SW 1271 (cell line): ENCODE measurements at regions not wholly inside any gene's neighbourhood (a gene's known extent, or its start where the extent isn't known, plus 50 kb on each side); places are given as distances from the start of the nearest gene placed in this dataset.

Experiments used
- DNase-seq, 2 experiments: peaks; one replicate each; lab custom pipeline; 2025; lab: John Stamatoyannopoulos, UW

DNA sequence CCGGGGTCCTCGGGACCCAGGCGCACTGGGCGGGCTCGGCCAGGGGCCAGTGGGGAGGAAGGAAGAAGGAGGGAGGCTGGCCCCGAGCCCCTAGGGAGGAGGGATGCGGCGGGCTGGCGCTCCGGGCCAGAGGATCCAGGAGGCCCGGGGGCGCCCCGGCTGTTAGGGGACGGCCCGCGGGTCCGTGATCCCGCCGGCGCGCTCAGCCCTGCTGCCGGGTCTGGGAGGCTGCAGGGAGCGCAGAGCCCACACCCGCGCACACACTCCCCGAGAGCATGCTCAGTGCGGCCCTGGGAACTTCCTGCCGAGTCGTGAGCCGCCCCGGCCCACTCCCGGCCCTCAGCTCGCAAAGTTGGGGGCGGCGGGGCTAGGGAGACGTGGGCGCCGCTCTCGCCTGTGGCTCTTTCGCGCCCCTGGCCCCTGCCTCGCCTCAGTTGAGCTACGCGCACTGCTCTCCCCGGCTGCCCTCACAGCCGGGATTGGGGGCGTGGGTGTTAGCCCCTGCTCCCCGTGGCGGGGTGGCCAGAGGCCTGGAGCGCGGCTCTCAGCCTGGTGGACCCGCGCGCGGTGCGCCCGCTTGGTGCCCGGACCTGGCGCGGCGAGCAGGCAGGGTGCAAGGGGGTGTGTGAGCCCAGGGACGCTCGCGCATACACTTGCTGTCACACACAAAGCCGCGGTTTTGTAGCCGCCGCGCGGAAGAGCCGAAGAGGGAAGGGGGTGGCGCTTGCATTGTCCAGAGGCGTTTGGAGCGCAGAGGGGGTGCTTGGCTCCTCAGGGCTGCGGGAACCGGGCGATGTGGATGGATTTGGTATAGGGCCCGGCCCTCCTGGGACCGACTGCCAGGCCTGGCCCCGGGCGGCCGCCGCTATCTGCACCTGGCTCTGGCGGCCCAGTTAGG lies 132.9 kb upstream of the MGAT5 start:
- peak; percentile 12 to 30 for DNase-seq

DNA sequence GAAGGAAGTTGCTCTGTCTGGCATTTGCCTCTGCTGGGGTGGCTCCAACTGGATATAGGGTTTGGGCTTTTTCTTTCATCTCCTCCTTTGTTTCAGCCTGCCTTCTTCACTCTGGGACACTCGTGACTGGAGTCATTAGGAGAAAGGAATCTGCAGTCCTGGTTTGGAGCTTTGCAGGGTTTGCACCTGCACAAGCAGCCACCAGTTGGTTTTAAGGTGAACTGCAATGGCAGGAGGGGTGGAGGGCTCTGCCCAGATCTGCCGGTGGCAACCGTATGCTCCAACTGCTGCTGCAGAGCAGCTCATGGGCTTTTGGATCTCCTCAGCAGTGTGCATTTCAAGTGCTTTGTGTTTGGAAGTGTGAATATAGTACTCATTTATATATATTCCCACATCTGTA lies 131.3 kb upstream of the MGAT5 start:
- no peak for DNase-seq

DNA sequence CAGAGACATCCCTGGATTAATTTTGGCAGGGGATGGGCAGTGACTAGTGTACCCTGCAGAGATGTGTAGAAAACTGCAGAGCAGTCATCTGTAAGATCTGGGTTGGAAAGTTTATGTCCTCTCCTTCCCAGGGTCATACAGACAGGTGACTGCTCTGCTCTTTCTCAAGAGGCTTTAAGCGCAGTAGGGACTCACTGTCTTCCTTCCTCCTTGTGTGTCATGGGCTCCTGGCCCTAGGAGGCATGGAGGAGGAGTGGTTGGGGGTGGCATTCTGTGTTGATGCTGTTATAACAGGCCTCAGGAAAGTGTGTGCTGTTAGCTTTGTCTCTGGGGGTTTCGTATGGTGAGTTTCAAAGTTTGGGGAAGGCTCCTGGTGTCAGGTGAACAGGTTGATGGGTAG lies 130.5 kb upstream of the MGAT5 start:
- no peak for DNase-seq

DNA sequence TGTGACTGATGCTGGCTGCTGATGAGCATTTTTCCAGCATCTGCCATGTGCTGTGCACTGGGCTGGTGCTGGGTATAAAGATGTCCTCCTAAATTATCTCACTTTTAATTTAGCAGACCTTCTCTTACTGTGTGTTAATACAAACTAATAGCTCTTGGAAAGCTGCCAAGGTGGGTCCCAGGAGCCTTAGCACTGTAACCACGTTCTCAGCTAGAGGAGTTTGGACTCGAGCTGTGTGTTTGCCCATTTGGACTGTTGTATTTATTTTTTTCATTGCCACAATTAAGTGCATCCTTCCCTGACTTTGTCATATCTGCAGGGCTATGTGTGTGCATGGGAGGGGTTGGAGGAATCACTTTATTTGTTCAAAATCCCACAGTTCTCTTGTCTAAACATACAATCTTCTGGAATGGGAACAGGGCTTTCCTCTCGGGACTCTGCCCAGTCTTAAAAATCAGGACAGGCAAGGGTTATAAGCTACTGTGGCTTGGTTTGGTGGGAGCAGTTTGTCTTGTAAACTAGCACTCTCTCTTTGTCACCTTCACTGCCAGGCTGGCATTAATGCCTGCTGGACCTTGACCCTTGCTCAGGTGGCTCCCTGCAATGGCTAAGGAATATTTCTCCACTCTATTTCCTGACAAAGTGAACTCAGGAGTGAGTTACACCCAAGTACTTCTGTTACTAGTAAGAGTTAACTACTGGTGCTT lies 129.7 kb upstream of the MGAT5 start:
- no peak for DNase-seq

DNA sequence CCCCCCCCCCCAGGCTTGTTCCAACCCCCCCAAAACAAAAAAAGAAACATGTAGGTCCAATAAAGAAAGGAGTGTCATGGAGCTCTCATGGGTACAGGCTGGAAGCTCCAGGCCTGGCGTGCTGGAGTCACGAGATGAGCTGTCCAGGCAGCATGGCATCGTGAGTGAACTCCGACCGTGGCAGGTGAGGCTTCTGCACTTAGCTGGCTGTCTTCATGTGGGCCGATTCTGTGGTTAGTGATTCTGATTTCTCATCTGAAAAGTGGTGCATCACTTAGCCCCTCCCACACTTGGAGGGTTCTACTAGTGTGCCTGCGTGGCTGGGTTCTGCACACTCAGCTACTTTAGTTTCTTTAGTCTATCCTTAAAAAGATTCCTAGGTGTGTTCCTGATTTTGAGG lies 126.4 kb upstream of the MGAT5 start:
- no peak for DNase-seq

DNA sequence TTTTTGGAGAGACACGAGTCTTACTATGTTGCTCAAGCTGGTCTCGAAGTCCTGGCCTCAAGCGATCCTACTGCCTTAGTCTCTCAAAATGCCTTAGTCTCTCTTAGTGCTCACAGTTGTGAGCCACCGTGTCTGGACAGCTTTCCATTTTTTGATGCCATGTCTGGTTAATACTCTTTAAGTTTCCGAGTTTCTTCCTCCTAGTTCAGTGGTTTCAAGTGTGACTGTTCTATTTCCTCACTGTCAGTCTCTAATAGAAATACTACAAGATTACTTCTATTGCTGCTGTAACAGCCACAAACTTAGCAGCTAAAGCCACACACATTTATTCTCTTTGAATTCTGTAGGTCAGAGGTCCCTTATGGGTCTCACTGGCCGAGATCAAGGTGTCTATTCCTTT lies 125.1 kb upstream of the MGAT5 start:
- no peak for DNase-seq

DNA sequence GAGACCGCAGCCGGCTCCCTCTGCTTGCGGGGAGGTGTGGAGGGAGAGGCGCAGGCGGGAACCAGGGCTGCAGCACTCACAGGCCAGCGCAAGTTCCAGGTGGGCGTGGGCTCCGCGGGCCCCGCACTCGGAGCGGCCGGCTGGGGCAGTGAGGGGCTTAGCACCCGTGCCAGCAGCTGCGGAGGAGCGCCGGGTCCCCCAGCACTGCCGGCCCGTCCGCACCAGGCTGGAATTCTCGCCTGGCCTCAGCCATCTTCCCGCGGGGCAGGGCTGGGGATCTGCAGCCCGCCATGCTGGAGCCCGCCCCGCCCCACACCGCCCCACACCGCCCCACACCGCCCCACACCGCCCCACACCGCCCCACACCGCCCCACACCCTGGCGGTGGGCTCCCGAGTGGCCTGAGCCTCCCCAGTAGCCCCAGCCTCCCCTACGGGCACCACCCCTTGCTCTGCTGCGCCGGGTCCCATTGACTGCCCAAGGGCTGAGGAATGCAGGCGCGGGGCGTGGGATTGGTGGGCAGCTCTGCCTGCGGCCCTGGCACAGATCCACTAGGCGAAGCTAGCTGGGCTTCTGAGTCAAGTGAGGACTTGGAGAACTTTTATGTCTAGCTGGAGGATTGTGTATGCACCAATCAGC lies 123.9 kb upstream of the MGAT5 start:
- DNase-seq, result no peak

DNA sequence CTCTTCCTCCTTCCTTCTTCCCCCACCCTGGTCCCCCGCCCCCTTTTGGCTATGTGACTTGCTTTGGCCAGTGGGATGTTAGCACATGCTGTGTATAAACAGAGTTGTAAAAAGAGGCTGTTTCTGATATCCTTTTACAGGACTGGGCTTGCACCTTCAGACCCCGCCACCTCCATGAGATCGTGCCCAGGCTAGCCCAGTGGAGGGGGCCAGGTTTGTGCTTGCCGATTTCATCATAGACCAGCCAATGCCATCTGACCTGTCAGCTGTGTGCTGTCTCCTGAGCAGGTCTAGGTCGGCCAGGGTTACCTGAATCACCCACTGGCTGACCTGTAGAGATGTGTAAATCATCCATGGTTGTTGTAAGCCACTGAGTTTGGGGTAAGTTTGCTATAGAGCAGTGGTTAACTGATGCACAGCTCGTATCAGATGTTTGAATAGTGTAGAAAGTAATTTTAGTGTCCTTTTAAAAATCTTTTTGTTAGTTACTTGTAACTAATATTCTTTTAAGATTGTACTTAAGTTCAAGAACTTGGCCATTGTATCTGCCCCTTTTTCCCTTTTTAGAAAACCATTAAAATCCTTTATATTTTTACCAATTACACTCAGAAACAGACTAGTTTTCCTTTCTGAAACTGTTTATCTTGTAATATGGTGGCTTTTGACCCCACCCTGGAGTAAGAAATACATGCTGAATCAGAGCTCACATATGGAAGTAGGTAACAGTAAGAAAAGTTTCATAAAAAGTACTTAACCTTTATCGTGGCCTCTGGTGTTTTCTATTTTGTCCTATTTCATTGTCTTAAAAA lies 122.0 kb upstream of the MGAT5 start:
- no peak for DNase-seq

DNA sequence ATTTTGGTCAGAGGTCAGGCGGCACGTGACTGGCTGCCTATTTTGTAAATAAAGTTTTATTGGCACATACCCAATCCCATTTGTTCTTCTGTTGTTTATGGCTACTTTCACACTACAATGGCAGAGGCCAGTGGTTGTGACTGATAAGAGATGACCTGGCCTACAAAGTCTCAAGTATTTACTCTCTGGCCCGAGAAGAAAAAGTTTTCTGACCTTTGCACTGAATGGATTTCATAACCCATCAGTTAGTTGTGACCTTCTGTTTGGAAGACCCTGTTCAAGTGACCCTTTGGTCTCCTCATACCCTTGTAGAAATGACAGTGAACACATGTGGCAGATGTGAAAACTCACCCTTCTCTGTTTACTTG lies 121.4 kb upstream of the MGAT5 start:
- DNase-seq, result no peak

DNA sequence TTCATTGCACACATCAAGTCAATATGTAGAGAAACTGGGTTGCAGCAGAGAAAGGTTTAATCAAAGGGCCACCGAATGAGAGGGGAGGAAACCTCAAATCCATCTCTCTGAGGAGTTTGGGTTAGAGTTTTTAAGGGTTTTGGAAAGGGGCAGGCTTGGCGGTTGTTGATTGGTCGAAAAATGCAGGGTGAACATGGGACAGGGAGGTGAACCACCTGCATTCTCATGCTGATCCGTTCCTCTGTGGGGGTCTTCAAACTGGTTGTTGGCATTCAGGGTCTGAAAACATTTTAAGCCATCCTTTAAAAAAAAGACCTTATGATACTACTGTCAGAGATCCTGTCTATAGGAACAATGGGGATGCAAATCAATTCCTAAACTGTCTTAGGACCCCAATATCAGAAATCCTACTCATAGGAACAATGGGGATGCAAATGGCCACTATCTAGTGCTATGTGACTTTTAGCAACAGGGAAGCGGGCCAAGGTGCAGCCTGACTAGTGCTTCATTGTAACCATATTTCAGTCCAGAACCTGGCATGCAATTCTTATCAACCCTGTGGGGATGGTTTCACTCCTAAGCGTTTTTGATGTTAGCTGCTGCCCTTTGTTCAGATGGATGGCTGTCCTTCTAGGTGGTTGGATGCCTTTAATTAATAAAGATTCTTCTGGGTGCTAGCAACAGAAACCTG lies 120.1 kb upstream of the MGAT5 start:
- no peak for DNase-seq

DNA sequence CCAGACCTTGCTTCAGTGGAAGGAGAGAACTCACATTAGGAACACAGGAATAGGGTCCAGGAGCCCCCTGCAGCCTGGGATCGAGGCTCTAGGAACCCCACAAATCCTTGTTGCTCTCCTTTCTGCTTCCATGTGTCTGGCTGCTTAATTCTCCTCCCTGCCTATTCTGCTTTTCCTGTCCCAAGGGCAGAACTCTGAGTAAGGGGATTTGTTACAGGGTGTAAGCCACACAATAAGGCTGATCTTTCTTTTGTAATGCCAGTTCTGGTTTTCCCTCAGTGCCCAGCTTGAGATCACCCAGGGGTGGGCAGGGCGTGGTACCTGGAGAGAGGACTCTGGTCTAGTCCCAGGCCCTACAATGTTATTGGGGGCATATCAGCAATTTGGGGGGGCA lies 119.6 kb upstream of the MGAT5 start:
- DNase-seq, result no peak

DNA sequence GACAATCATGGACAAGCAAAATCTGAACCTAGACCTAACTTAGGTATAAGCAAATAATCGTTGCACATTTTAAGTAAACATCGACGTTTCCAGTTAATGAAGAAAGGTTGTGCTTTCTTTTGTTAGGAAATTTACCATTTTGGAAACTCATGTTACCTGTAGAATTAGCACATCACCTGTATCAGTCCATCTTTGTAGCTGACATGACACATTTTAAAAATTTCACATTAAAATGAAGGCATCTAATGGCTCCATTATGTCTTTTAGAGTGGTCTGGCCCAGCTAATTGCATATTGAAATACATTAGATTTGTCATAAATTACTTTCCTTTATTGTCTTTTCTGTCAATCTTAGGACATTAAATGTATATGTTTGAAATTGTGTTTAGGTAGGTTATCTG lies 119.0 kb upstream of the MGAT5 start:
- DNase-seq, result no peak

DNA sequence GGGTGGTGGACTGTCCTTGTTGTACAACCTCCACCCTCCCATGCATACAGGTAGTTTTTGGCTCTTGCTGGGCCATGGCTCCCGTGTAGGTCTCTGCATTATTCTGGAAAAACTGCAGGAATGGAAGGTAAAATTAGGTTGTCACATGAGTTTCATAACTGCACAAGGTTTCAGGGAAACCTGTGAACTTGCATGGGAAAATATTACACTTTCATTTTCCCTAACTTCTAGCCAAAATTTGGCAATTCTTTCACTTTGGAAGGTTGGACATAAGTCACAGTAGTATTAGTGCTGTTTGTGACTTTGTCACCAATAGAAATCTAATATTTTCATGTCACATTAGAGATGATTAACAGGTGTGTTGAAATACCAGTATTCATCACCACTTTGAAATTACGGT lies 118.1 kb upstream of the MGAT5 start:
- no peak for DNase-seq

DNA sequence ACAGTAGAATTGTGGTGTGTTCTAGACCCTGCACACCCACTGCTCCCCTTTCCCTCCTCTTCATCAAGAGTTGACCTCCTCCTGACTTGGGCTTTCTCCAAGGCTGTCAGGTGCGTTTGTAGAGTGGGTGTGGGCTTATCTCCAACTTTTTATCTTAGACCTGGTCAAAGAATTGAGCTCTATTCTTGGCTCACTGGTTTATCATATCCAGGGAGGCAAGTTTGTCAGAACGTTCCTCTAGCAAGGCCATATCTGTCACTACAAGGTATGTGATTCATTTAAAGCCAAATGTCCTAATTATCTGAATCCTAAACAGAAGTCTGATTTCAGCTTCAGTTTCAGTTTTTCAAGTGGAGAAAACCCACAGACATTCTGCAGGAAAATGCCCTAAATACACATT lies 117.1 kb upstream of the MGAT5 start:
- DNase-seq, result no peak

DNA sequence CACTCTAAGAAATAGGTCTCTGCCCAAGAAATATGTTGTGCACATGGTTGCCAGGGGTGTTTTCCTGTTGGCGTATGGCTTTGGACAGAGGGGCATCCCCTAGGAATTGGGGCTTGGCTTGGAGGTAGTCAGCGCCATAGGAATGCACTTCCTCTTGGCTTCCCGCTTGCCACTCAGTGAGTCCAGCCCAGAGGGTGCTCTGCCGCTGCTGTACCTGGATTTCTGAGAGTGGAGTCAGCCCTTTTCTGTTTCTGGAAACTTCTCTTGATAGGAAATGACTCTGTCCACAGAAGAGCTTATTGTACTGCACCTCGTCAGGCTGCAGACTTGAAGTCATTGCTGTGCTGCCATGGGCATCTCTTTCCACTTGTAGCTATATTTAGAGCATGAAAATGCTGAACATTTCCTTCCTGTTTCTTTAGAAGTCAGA lies 116.7 kb upstream of the MGAT5 start:
- peak; percentile 87 to 91 for DNase-seq

DNA sequence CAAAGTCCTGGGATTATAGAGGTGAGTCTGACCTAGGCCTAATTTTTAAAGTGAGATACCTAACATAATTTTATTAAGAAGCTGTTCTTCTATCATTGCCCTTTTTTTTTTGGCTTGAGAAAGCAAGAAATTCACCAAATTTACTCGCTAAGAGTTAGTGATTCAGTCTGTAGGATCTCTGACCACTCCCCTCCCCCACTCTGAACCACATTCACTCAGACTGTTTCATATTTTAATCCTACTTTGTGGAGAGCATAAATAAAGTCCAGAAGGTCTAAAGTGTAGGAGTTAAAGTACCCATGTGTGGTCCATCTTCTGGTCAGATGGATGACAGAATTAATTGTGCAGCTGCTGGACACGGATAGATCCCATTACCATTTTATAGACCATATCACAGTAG lies 115.8 kb upstream of the MGAT5 start:
- no peak for DNase-seq

DNA sequence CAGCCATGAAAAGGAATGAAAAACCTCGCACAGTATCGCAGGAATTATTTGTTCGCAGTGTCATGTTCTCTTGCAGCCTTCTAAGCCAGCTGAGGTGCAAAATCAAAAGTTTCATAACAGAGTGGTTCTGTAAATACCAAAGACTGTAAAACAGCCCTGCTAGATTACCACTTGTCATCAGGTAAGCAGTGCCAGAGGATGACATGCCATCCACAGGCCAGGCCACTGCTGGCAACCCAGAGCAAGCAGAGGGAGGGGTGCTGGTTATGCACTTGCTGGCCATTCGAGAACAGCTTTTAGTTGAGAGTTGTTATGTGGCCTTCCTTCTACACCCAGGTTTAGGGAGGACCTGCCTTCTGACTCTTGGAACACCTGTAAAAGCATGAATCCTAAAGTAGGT lies 114.3 kb upstream of the MGAT5 start:
- DNase-seq, result no peak

DNA sequence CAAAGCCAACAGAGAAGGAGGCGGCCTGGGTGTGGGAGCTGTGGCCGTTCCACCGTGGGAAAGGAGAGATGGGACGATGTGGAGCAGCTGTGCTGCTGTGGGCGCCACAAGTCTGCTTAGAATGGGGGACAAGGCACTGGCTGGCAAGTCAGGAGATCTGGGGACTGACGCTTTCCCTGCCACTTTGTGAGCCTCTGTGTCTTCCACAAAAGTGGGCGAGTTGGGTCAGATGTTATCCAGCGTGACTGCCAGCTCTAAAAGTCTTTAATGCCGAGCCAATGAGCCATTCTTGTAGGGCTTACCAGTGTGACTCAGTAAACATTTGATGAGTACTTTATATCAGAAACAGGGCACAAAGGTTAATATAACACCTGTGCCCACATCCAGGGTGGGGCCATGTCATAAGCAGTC lies 113.6 kb upstream of the MGAT5 start:
- DNase-seq, result no peak

DNA sequence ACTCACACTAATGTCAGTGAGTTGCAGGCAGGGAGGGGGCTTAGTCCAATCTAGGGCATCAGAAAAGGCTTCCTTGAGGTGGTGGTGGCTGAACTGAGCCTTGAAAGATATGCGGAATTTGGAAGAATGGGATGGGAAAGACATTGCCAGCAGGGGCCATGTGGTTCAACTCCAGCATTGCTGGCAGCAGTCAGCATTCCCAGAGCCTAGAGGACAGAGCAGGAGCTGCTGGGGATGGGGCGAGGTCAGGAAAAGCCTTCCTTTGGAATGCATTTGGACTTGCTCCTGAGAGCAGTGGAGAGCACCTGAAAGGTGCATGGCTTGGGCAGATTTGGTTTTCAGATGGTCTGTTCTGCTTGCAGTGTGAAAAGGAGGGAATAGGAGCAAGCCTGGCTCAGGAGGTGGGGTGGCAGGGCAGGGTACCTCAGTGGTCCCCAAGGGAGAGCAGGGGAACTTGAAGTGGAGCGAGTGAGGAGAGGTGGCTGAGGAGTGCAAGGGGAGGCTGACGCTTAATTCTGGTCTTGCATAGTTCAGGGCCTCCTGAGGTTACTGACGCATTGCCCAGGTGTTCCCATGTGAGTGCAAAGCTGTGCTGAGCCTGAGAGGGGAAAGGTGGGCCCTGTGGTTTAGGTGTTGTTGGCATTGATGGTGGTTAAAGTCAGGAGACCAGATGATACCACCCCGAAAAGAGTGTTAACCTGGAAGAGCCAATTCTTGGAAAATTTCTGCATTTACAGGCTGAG lies 112.1 kb upstream of the MGAT5 start:
- DNase-seq, result no peak

DNA sequence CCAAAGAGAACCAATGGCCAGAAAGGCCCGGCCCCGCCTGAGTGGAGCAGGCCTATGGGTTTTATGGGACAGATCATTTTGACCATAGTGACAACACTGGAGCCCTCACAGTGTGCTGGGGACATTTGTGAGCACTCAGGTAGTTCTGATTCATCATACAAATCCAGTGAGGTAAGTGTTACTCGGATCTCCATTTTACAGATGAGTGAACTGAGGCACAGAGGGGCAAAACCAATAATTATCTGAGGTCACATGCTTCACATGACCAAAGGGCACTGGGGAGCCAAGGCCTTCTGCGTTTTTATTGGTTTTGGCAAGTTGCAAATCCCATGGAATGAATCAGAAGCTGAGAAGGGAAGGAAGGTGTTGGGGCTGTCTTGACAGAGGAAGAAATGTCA lies 111.5 kb upstream of the MGAT5 start:
- no peak for DNase-seq

DNA sequence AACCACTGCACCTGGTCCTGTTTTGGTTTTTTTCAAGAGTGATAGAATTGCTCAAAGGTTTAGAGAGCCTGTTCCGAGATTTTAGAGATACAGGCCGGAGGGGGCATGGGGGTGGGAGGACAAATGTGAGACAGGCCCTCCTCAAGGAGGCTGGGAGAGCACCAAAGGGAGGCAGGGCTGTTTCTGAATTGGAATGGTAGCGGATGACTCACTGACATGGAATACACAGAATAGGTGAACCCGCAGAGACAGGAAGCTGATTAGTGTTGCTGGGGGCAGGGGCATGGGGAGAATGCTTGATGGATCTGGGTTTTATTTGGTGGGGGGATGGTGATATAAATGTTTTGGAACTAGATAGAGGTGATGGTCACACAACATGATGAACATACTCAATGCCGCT lies 111.0 kb upstream of the MGAT5 start:
- DNase-seq, result peak; percentile 35 to 70
